KMS-11 (cell line): ENCODE measurements at regions not wholly inside any gene's neighbourhood (a gene's known extent, or its start where the extent isn't known, plus 50 kb on each side); places are given as distances from the start of the nearest gene placed in this dataset.

ENCODE experiments used
- H2AFZ ChIP-seq: fragments of 200-600 bp; sonication (generic); 2 replicates; pipeline ENCODE4 v1.6.1; 2016; ENCODE audit warnings: antibody characterized with exemption, mixed run types, low read depth
- H3K27ac ChIP-seq: fragments of 200-600 bp; sonication (generic); 2 replicates; pipeline ENCODE4 v1.6.1; 2016; ENCODE audit warnings: mild to moderate bottlenecking, mixed run types
- H3K27me3 ChIP-seq: fragments of 200-600 bp; sonication (generic); 2 replicates; pipeline ENCODE4 v1.6.1; 2017; ENCODE audit warnings: mild to moderate bottlenecking, low read depth, mixed run types, moderate library complexity; ENCODE audit not compliant: insufficient read depth
- H3K36me3 ChIP-seq: fragments of 200-600 bp; sonication (generic); 2 replicates; pipeline ENCODE4 v1.6.1; 2017; ENCODE audit warnings: mild to moderate bottlenecking, mixed run types; ENCODE audit not compliant: insufficient read depth
- H3K4me1 ChIP-seq: fragments of 200-600 bp; sonication (generic); 2 replicates; pipeline ENCODE4 v1.6.1; 2016; ENCODE audit warnings: mild to moderate bottlenecking, low read depth, mixed run types; ENCODE audit not compliant: poor library complexity, severe bottlenecking
- H3K4me2 ChIP-seq: fragments of 200-600 bp; sonication (generic); 2 replicates; pipeline ENCODE4 v1.7.0; 2016; ENCODE audit warnings: mild to moderate bottlenecking, mixed run types
- H3K4me3 ChIP-seq: fragments of 200-600 bp; sonication (generic); IDR thresholded peaks from 2 replicates; pipeline ENCODE4 v1.6.1; 2017; ENCODE audit warnings: low read depth, low read length, mixed read lengths; ENCODE audit not compliant: insufficient read depth
- H3K79me2 ChIP-seq: fragments of 200-600 bp; sonication (generic); 2 replicates; pipeline ENCODE4 v1.6.1; 2016; ENCODE audit warnings: low read depth, mixed run types; ENCODE audit not compliant: insufficient read depth
- H3K9ac ChIP-seq: fragments of 200-600 bp; sonication (generic); 2 replicates; pipeline ENCODE4 v1.6.1; 2016; ENCODE audit warnings: mild to moderate bottlenecking, mixed run types
- H4K20me1 ChIP-seq: fragments of 200-600 bp; sonication (generic); 2 replicates; pipeline ENCODE4 v1.6.1; 2016; ENCODE audit warnings: mild to moderate bottlenecking, mixed run types; ENCODE audit not compliant: insufficient read depth
- TF ChIP-seq, protein P1 (sequence below): fragments of 200-600 bp; sonication (generic); conservative IDR thresholded peaks from 2 replicates; pipeline ENCODE4 v1.6.1; 2017; ENCODE audit warnings: low read depth, mild to moderate bottlenecking, antibody characterized with exemption, low read length, moderate library complexity, mixed read lengths

DNA sequence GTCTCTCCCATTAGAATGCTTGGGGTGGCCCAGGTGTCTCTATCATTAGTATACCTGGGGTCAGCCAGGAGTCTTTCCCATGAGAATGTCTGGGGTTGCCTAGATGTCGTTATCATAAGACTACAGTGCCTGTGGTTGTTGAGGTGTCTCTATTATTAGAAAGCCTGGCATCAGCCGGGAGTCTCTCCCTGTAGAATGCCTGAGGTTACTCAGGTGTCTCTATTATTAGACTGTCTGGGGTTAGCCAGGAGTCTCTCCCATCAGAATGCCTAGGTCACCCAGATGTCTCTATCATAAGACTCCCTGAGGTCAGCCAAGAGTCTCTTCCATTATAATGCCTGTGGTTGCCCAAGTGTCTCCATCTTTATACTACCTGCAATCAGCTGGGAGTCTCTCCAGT is 1541.1 kb downstream of the UQCRFS1 start:
- Histone ChIP-seq H3K9ac (no peak overlapping the region), H3K79me2 (no peaks in the 10 kb centered on the region), H2AFZ (no peak overlapping the region), H3K4me3 (no peak overlapping the region), H3K4me2 (peak overlapping the region; percentile 55; the same call in 1 of the 2 replicates), H3K27ac (no peak overlapping the region), H3K4me1 (peaks cover 29% of the 10 kb centered on the region), H3K36me3 (no peaks in the 10 kb centered on the region), H3K27me3 (no peaks in the 10 kb centered on the region), H4K20me1 (no peaks in the 10 kb centered on the region)
- TF ChIP-seq, protein P1, sequence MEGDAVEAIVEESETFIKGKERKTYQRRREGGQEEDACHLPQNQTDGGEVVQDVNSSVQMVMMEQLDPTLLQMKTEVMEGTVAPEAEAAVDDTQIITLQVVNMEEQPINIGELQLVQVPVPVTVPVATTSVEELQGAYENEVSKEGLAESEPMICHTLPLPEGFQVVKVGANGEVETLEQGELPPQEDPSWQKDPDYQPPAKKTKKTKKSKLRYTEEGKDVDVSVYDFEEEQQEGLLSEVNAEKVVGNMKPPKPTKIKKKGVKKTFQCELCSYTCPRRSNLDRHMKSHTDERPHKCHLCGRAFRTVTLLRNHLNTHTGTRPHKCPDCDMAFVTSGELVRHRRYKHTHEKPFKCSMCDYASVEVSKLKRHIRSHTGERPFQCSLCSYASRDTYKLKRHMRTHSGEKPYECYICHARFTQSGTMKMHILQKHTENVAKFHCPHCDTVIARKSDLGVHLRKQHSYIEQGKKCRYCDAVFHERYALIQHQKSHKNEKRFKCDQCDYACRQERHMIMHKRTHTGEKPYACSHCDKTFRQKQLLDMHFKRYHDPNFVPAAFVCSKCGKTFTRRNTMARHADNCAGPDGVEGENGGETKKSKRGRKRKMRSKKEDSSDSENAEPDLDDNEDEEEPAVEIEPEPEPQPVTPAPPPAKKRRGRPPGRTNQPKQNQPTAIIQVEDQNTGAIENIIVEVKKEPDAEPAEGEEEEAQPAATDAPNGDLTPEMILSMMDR = no peak

DNA sequence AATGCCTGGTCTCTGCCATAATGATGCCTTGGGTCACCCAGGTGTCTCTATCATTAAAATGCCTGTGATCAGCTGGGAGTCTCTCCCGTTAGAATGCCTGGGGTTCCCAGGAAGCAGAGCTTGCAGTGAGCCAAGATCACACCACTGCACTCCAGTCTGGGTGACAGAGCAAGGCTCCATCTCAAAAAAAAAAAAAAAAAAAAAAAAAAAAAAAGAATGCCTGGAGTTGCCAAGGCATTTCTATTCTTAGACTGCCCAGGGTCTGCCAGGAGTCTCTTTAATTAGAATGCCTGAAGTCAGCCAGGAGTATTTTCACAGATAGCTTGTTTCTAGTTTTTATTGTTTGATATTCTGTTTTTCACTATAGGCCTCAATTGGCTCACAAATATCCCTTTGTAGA is 1552.5 kb downstream of the UQCRFS1 start:
- H3K36me3 ChIP-seq = no peaks in the 10 kb centered on the region
- H3K4me2 ChIP-seq = no peak overlapping the region
- H3K4me3 ChIP-seq = no peak overlapping the region
- H3K27me3 ChIP-seq = no peaks in the 10 kb centered on the region
- H4K20me1 ChIP-seq = no peaks in the 10 kb centered on the region
- no peaks in the 10 kb centered on the region for H3K4me1 ChIP-seq
- no peak overlapping the region for H3K27ac ChIP-seq
- H3K79me2 ChIP-seq = no peaks in the 10 kb centered on the region
- H3K9ac ChIP-seq = no peak overlapping the region
- TF ChIP-seq, protein P1 = no peak
- H2AFZ ChIP-seq = no peak overlapping the region

DNA sequence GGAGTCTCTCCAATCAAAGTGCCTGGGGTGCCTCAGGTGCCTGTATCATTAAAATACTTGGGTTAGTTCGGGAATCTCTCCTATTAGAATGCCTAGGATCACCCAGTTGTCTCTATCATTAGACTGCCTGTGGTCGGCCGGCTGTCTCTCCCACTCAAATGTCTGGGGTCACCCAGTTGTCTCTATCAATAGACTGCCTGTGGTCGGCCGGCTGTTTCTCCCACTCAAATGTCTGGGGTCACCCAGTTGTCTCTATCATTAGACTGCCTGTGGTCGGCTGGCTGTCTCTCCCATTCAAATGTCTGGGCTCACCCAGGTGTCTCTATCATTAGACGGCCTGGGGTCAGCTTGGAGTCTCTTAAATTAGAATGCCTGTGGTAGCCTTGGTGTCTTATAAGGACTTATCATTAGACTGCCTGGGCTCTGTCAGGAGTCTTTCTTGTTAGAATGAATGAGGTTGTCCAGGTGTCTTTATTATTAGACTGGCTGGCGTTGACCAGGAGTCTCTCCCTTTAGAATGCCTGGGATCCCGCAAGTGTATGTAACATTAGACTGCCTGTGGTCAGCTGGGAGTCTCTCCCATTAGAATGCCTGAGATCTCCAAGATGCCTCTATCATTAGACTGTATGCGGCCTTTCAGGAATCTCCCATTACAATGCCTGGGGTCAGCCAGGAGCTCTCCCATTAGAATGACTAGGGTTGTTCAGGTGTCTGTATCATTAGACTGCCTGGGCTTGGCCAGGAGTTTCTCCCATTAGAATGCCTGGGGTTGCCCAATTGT is 1555.5 kb downstream of the UQCRFS1 start:
- no peak overlapping the region for H2AFZ ChIP-seq

DNA sequence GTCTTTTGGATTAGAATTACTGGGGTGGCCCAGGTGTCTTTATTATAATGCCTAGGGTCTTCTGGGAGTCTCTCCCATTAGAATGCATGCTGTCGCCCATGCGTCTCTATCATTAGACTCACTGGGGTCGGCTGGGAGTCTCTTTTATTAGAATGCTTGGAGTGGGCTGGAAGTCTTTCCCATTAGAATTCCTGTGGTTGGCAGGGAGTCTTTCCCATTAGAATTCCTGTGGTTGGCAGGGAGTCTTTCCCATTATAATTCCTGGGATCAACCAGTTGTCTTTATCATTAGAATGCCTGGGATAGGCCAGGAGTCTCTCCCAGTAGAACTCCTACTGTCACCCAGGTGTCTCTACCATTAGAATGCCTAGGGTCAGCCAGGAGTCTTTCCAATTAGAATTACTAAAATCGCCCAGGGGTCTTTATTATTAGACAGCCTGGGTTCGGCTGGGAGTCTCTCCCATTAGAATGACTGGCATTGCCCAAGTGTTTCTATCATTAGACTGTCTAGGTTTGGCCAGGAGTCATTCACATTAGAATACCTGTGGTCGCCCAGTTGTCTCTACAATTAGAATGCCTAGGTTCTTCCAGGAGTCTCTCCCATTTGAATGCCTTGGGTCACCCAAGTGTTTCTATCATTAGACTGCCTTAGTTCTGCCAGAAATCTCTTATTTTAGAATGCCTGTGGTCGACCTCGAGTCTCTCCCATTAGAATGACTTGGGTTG is 1558.5 kb downstream of the UQCRFS1 start:
- H3K4me1 ChIP-seq = no peaks in the 10 kb centered on the region
- H3K27me3 ChIP-seq = no peaks in the 10 kb centered on the region
- TF ChIP-seq, protein P1 = no peak
- no peaks in the 10 kb centered on the region for H4K20me1 ChIP-seq
- H3K9ac ChIP-seq = no peak overlapping the region
- H3K36me3 ChIP-seq = no peaks in the 10 kb centered on the region
- H2AFZ ChIP-seq = no peak overlapping the region
- H3K4me2 ChIP-seq = no peak overlapping the region
- no peak overlapping the region for H3K27ac ChIP-seq
- H3K79me2 ChIP-seq = no peaks in the 10 kb centered on the region
- H3K4me3 ChIP-seq = no peak overlapping the region

More for the DNA sequence above, 1555.5 kb downstream of the UQCRFS1 start:
- Histone ChIP-seq H3K36me3 (no peaks in the 10 kb centered on the region), H3K4me1 (no peaks in the 10 kb centered on the region), H3K4me3 (no peak overlapping the region), H3K79me2 (no peaks in the 10 kb centered on the region), H3K4me2 (no peak overlapping the region), H3K9ac (no peak overlapping the region), H3K27me3 (no peaks in the 10 kb centered on the region), H3K27ac (no peak overlapping the region), H4K20me1 (no peaks in the 10 kb centered on the region)
- TF ChIP-seq, protein P1 = no peak
